IMR-90 (cell line): ENCODE measurements at regions not wholly inside any gene's neighbourhood (a gene's known extent, or its start where the extent isn't known, plus 50 kb on each side); places are given as distances from the start of the nearest gene placed in this dataset.

Experiments
- ATAC-seq: fragments of 200-7000 bp; cut with Tn5 transposase; 2 replicates; pipeline ENCODE4 v1.9.1; 2020; ENCODE audit warnings: low read depth, mild to moderate bottlenecking, moderate library complexity
- BruUV-seq: library from RNA; stranded (reverse); fragments of 400-500 nt; replicated peaks from 2 replicates; lab custom pipeline; 2021; lab: Mats Ljungman, UMichigan
- CTCF ChIA-PET: fragments of 300-600 bp; formaldehyde crosslinking; extraction: SDS; loops from one replicate; lab custom pipeline; 2021; ENCODE audit warnings: antibody characterized with exemption; lab: Yijun Ruan, JAX
- POLR2A ChIA-PET: fragments of 300-600 bp; sonication (Branson Sonifier 250); formaldehyde crosslinking; loops from one replicate; lab custom pipeline; 2022; ENCODE audit warnings: antibody characterized with exemption; ENCODE audit not compliant: unreplicated experiment; lab: Charles Lee
- DNase-seq: peaks from one replicate; pipeline ENCODE4 v3.0.0; 2013
- H2AFZ ChIP-seq: replicated peaks from 2 replicates; pipeline ENCODE3; 2013; ENCODE audit warnings: low read length, mild to moderate bottlenecking; ENCODE audit not compliant: poor library complexity
- H2AK5ac ChIP-seq: 2 replicates; pipeline ENCODE4 v1.6.1; 2013; ENCODE audit warnings: low read depth, low read length, inconsistent platforms
- H2AK9ac ChIP-seq: replicated peaks from 2 replicates; pipeline ENCODE3; 2013; ENCODE audit warnings: mild to moderate bottlenecking, low read depth, low read length, moderate library complexity; ENCODE audit not compliant: poor library complexity
- H2BK120ac ChIP-seq: 2 replicates; pipeline ENCODE4 v1.6.1; 2013; ENCODE audit warnings: low read depth, low read length, inconsistent platforms
- H2BK15ac ChIP-seq: 3 replicates; pipeline ENCODE4 v1.6.1; 2013; ENCODE audit warnings: low read depth, low read length, inconsistent platforms
- H2BK20ac ChIP-seq: 2 replicates; pipeline ENCODE4 v1.6.1; 2013; ENCODE audit warnings: low read depth, mild to moderate bottlenecking, inconsistent platforms, low read length, moderate library complexity
- H2BK5ac ChIP-seq: 2 replicates; pipeline ENCODE4 v1.6.1; 2013; ENCODE audit warnings: mild to moderate bottlenecking, low read depth, low read length, inconsistent platforms; ENCODE audit not compliant: poor library complexity, severe bottlenecking
- H3K14ac ChIP-seq: replicated peaks from 2 replicates; pipeline ENCODE4 v1.6.1; 2013; ENCODE audit warnings: low read depth, low read length, inconsistent platforms
- H3K18ac ChIP-seq: 2 replicates; pipeline ENCODE4 v1.6.1; 2013; ENCODE audit warnings: low read depth, low read length, control low read depth
- H3K23ac ChIP-seq: 2 replicates; pipeline ENCODE4 v1.6.1; 2013; ENCODE audit warnings: low read depth, low read length, inconsistent platforms
- H3K27ac ChIP-seq: 2 replicates; pipeline ENCODE4 v1.5.1; 2013; ENCODE audit warnings: mild to moderate bottlenecking, control low read depth, low read length; ENCODE audit not compliant: insufficient read depth
- H3K27me3 ChIP-seq: 2 replicates; pipeline ENCODE4 v1.6.1; 2013; ENCODE audit warnings: low read length; ENCODE audit not compliant: control insufficient read depth, insufficient read depth
- H3K36me3 ChIP-seq: 2 replicates; pipeline ENCODE4 v1.6.1; 2013; ENCODE audit warnings: low read length, mixed read lengths; ENCODE audit not compliant: control insufficient read depth, insufficient read depth
- H3K4ac ChIP-seq: 2 replicates; pipeline ENCODE4 v1.6.1; 2013; ENCODE audit warnings: low read depth, low read length, inconsistent platforms
- H3K4me1 ChIP-seq: 2 replicates; pipeline ENCODE4 v1.6.1; 2013; ENCODE audit warnings: low read length, mixed read lengths; ENCODE audit not compliant: control insufficient read depth, insufficient read depth
- H3K4me2 ChIP-seq: 2 replicates; pipeline ENCODE4 v1.6.1; 2013; ENCODE audit warnings: low read depth, mild to moderate bottlenecking, control low read depth, low read length, moderate library complexity
- H3K4me3 ChIP-seq: 2 replicates; pipeline ENCODE4 v1.5.1; 2013; ENCODE audit warnings: low read depth, mild to moderate bottlenecking, control low read depth, low read length, moderate library complexity; ENCODE audit not compliant: insufficient read depth
- H3K56ac ChIP-seq: 2 replicates; pipeline ENCODE4 v1.6.1; 2013; ENCODE audit warnings: low read length, inconsistent platforms; ENCODE audit not compliant: insufficient read depth; ENCODE audit errors: extremely low read depth
- H3K79me1 ChIP-seq, 2 experiments: 2 replicates each; pipeline ENCODE4 v1.6.1; 2013; ENCODE audit warnings: low read length in 2 of 2, inconsistent platforms in 1 of 2, low read depth in 1 of 2
- H3K9ac ChIP-seq: 2 replicates; pipeline ENCODE4 v1.6.1; 2013; ENCODE audit warnings: low read depth, low read length, control low read depth
- H3K9me1 ChIP-seq: 2 replicates; pipeline ENCODE4 v1.6.1; 2013; ENCODE audit warnings: low read length, inconsistent platforms; ENCODE audit not compliant: insufficient read depth
- H3K9me3 ChIP-seq: 2 replicates; pipeline ENCODE4 v1.6.1; 2013; ENCODE audit warnings: low read length; ENCODE audit not compliant: control insufficient read depth, insufficient read depth
- H4K20me1 ChIP-seq: 2 replicates; pipeline ENCODE4 v1.6.1; 2013; ENCODE audit warnings: low read length, inconsistent platforms; ENCODE audit not compliant: insufficient read depth
- H4K5ac ChIP-seq: 2 replicates; pipeline ENCODE4 v1.6.1; 2013; ENCODE audit warnings: mild to moderate bottlenecking, low read depth, low read length, control low read depth
- H4K8ac ChIP-seq, 2 experiments: 2 replicates each; pipeline ENCODE4 v1.6.1; 2013; ENCODE audit warnings: low read depth in 2 of 2, low read length in 2 of 2, control low read depth in 1 of 2, inconsistent platforms in 1 of 2
- H4K91ac ChIP-seq: 2 replicates; pipeline ENCODE4 v1.6.1; 2013; ENCODE audit warnings: low read depth, low read length, inconsistent platforms; ENCODE audit not compliant: insufficient read depth
- NFE2L2 ChIP-seq: fragments of 150-350 bp; IDR thresholded peaks from 2 replicates; pipeline ENCODE4 v1.6.1; 2016; ENCODE audit warnings: low read depth, mild to moderate bottlenecking, low read length
- SMC3 ChIP-seq: fragments of 150-350 bp; IDR thresholded peaks from 2 replicates; pipeline ENCODE4 v1.6.1; 2016; ENCODE audit warnings: low read depth, mild to moderate bottlenecking, antibody characterized with exemption, low read length, moderate library complexity
- WGBS, 2 experiments: methylation state at CpG; one replicate each; pipeline versions ENCODE4 v1.1.5 to v1.1.7; 2013; ENCODE audit warnings: missing lambda C conversion rate in 2 of 2; ENCODE audit not compliant: insufficient read length in 1 of 2; ENCODE audit errors: extremely low coverage in 2 of 2; 5-methylcytosine and 5-hydroxymethylcytosine counted together
- dilution Hi-C: fragments of 300-500 bp; cut with HindIII; formaldehyde crosslinking; loops from one replicate; pipeline ENCODE4 v1.14.3; 2018; ENCODE audit warnings: low sequenced_read_pairs; ENCODE audit not compliant: unreplicated experiment
- in situ Hi-C: fragments of 300-500 bp; cut with MboI; formaldehyde crosslinking; loops from 3 replicates; pipeline ENCODE4 v1.14.3; 2019; ENCODE audit warnings: low sequenced_read_pairs, inconsistent platforms, mixed read lengths
- intact Hi-C: fragments of 100-400 bp; cut with micrococcal nuclease; formaldehyde crosslinking; loops from 2 replicates; pipeline ENCODE4 v1.10.0; 2022

DNA sequence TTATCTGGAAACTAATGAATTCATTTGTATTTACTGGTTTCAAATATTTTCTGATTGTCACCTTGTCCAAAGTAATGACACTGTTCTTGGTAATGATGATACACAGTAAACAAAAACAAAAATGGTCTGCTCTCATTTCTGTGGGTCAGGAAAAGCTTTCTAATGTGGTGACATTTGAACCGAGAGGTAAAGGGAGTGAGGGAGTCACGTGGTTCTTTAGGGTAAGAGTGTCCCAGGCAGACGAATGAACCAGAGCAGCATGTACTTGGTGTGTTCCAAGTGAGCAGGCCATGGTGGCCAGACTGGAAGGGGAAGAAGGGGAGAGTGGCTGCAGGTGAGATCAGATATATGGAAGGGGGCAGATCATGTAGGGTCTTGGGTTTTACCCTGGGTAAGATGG is 247.0 kb upstream of the SLC30A5 start:
- Histone ChIP-seq H2BK5ac (no peak overlapping the region), H4K20me1 (no peaks in the 10 kb centered on the region), H3K4me3 (no peak overlapping the region), H3K27me3 (no peaks in the 10 kb centered on the region), H3K36me3 (no peaks in the 10 kb centered on the region), H3K4me1 (no peaks in the 10 kb centered on the region), H2BK120ac (no peak overlapping the region), H3K9me3 (no peaks in the 10 kb centered on the region), H3K4ac (no peak overlapping the region), H3K9ac (no peak overlapping the region), H4K8ac (no peak overlapping the region), H3K14ac (no peak overlapping the region), H3K79me1 (no peaks in the 10 kb centered on the region), H2AK9ac (no peak overlapping the region), H3K27ac (no peak overlapping the region), H3K4me2 (no peak overlapping the region), H3K23ac (no peak overlapping the region), H2BK15ac (no peak overlapping the region), H2AK5ac (no peak overlapping the region), H3K18ac (no peak overlapping the region), H2AFZ (no peak overlapping the region), H4K5ac (no peak overlapping the region), H3K9me1 (no peaks in the 10 kb centered on the region), H3K56ac (no peak overlapping the region), H2BK20ac (no peak overlapping the region), H4K91ac (no peak overlapping the region)
- in situ Hi-C loops, result no loop called here
- intact Hi-C loops, result no loop called here
- TF ChIP-seq SMC3 (no peak), NFE2L2 (no peak)
- 52% methylated on average over 2 of the region's 3 CpGs; no CpG with 5 or more reads in 1 of the 2 experiments for WGBS, 2 experiments
- ChIA-PET POLR2A (no interaction called here), CTCF (no interaction called here)
- ATAC-seq (no peak), DNase-seq (no peak)
- no TSS peak for BruUV-seq
- dilution Hi-C loops, result no loop called here
